Heart right ventricle (tissue), 16 donors: ENCODE measurements at regions not wholly inside any gene's neighbourhood (a gene's known extent, or its start where the extent isn't known, plus 50 kb on each side); places are given as distances from the start of the nearest gene placed in this dataset.

Experiments used
- ATAC-seq, 8 donors: fragments of 200-7000 bp; cut with Tn5 transposase; one replicate each; pipeline ENCODE4 v1.9.1; 2020; ENCODE audit warnings: mild to moderate bottlenecking in 8 of 8, moderate library complexity in 8 of 8, moderate number of reproducible peaks in 1 of 8
- DNase-seq, 2 donors: peaks; one replicate each; pipeline ENCODE4 v3.0.0-alpha.2; 2020
- H3K27ac ChIP-seq, 10 donors: fragments of 200-600 bp; sonication (generic) in 2 of 10; one replicate each; pipeline versions ENCODE4 v1.5.0 to v1.8.0; 2020 to 2022; ENCODE audit warnings: mild to moderate bottlenecking in 3 of 10
- H3K27me3 ChIP-seq, 7 donors: fragments of 200-600 bp; one replicate each; pipeline ENCODE4 v1.8.0; 2021 to 2022; ENCODE audit warnings: mild to moderate bottlenecking in 2 of 7
- H3K36me3 ChIP-seq, 9 donors: fragments of 200-600 bp; sonication (generic) in 1 of 9; one replicate each; pipeline versions ENCODE4 v1.5.0 to v1.8.0; 2020 to 2022; ENCODE audit warnings: mild to moderate bottlenecking in 2 of 9
- H3K4me1 ChIP-seq, 9 donors: fragments of 200-600 bp; sonication (generic) in 1 of 9; one replicate each; pipeline versions ENCODE4 v1.5.0 to v1.8.0; 2020 to 2022; ENCODE audit warnings: mild to moderate bottlenecking in 4 of 9
- H3K4me3 ChIP-seq, 10 donors: fragments of 200-600 bp; sonication (generic) in 2 of 10; one replicate each; pipeline versions ENCODE4 v1.5.0 to v1.8.0; 2020 to 2022; ENCODE audit warnings: mild to moderate bottlenecking in 7 of 10, moderate library complexity in 2 of 10
- H3K9me3 ChIP-seq, 11 donors: fragments of 200-600 bp in 10 of 11; sonication (generic) in 2 of 11; one replicate each; pipeline versions ENCODE4 v1.5.0 to v1.8.0; 2013 to 2022; ENCODE audit warnings: mild to moderate bottlenecking in 2 of 11, control low read depth in 1 of 11, moderate library complexity in 1 of 11
- CTCF ChIP-seq, 9 donors: fragments of 200-600 bp; sonication (generic) in 2 of 9; IDR thresholded peaks; one replicate each; pipeline versions ENCODE4 v1.5.0 to v1.8.0; 2021 to 2022; ENCODE audit warnings: antibody characterized with exemption in 9 of 9, mild to moderate bottlenecking in 5 of 9, moderate library complexity in 1 of 9
- whole genome bisulfite sequencing, 2 donors: extraction: QIAGEN DNeasy Blood & Tissue Kit; methylation state at CpG; one replicate each; pipeline ENCODE4 v1.1.7; 2013; ENCODE audit warnings: inconsistent platforms in 1 of 2; 5-methylcytosine and 5-hydroxymethylcytosine counted together
- intact Hi-C, 10 donors: fragments of 100-400 bp; cut with DNase I; formaldehyde crosslinking; loops; one replicate each; pipeline versions ENCODE4 v1.11.1 to v1.14.2; 2022
- donor health status: Arrhythmogenic right ventricular cardiomyopathy.
- donor health status: ischemic (EF 13 %, LVEDD 7.1; RV severe dilation, severe dysfunction).
- donor health status: healthy with polysubstance abuse.
- donor health status: DM: no; HTN: yes; CAD: no.
- donor health status: DM: no; HTN: no; CAD: no.
- donor health status: ischemic (EF 25% LVEDD 6.9; RV normal size, moderate dysfunction).
- donor health status: ischemic (EF 25% LVEDD 5.7; RV mildly dilated, moderate dysfunction).
- donor health status: healthy.
- donor health status: DM: yes; HTN: yes; CAD: no.
- donor health status: Ischemic cardiomyopathy.
- donor health status: ischemic (EF 35%, LVEDD 5.7; RV mildly dilated, moderate dysfunction).
- donor health status: nonischemic (EF 11% LVEDD 7.7; RV severe dilation, severe dysfunction).
- donor health status: DM: yes; HTN: yes; CAD: no.
- donor health status: PGD.
- donor health status: ischemic (EF 29% LVEDD 5.4; RV normal size, mild dysfunction).
- donor health status: nonischemic (EF 23%, LVEDD 6.1; RV moderate dilation, normal function).

- H3K4me1 ChIP-seq: no peaks in the 10 kb centered on the region
- TF ChIP-seq CTCF (IDR thresholded peaks at IDR 0.05): no peak
- H3K9me3 ChIP-seq: peaks cover 0 to 58% (median 15%) of the 10 kb centered on the region in 11 donors
- WGBS, 2 donors: 57 to 77% methylated on average over 7 of the region's 7 CpGs
- DNase-seq (no peak), ATAC-seq (no peak)
- intact Hi-C loops: no loop called here
- H3K27me3 ChIP-seq: peaks cover 0 to 6% (median 2%) of the 10 kb centered on the region in 7 donors
- no peak overlapping the region for H3K27ac ChIP-seq
- H3K4me3 ChIP-seq: no peak overlapping the region
- no peaks in the 10 kb centered on the region for H3K36me3 ChIP-seq
Observed at GRCh38 chr2:239710953-239711861, 310.4 kb upstream of the HDAC4 start.

- H3K4me1 ChIP-seq: no peaks in the 10 kb centered on the region
- no peak overlapping the region for H3K27ac ChIP-seq
- no peaks in the 10 kb centered on the region for H3K36me3 ChIP-seq
- peaks cover 0 to 29% (median 21%) of the 10 kb centered on the region in 7 donors for H3K27me3 ChIP-seq
- intact Hi-C loops: no loop called here
- no peak for DNase-seq
- WGBS, 2 donors: 30 to 34% methylated on average over 8 of the region's 8 CpGs
- peaks cover 0 to 45% (median 8%) of the 10 kb centered on the region in 11 donors for H3K9me3 ChIP-seq
- no peak for ATAC-seq
- no peak overlapping the region for H3K4me3 ChIP-seq
- TF ChIP-seq CTCF (IDR thresholded peaks at IDR 0.05): no peak
Observed at GRCh38 chr2:239706367-239706766, 305.5 kb upstream of the HDAC4 start.

GRCh38 chr2:239704737-239705136 lies 303.9 kb upstream of the HDAC4 start:
- WGBS, 2 donors: 86 to 91% methylated on average over 6 of the region's 6 CpGs
- Histone ChIP-seq H3K4me1 (no peaks in the 10 kb centered on the region), H3K9me3 (peaks cover 0 to 29% (median 6%) of the 10 kb centered on the region in 11 donors), H3K27me3 (peaks cover 0 to 29% (median 19%) of the 10 kb centered on the region in 7 donors), H3K27ac (no peak overlapping the region), H3K36me3 (no peaks in the 10 kb centered on the region), H3K4me3 (no peak overlapping the region)
- no peak for TF ChIP-seq CTCF (IDR thresholded peaks at IDR 0.05)
- ATAC-seq: no peak
- intact Hi-C loops: no loop called here
- no peak for DNase-seq

GRCh38 chr2:239703834-239704233 lies 303.0 kb upstream of the HDAC4 start:
- no peak for ATAC-seq
- Histone ChIP-seq H3K36me3 (no peaks in the 10 kb centered on the region), H3K4me1 (no peaks in the 10 kb centered on the region), H3K27ac (no peak overlapping the region), H3K27me3 (peaks cover 0 to 29% (median 19%) of the 10 kb centered on the region in 7 donors), H3K4me3 (no peak overlapping the region), H3K9me3 (peaks cover 0 to 20% (median 0%) of the 10 kb centered on the region in 11 donors)
- intact Hi-C loops: no loop called here
- WGBS, 2 donors: 82 to 89% methylated on average over 3 of the region's 3 CpGs
- TF ChIP-seq CTCF (IDR thresholded peaks at IDR 0.05): no peak
- no peak for DNase-seq
